CD4-positive, alpha-beta T cell treated with Interleukin-6 for 4 hours (primary cell): ENCODE measurements at regions not wholly inside any gene's neighbourhood (a gene's known extent, or its start where the extent isn't known, plus 50 kb on each side); places are given as distances from the start of the nearest gene placed in this dataset.
"Not testable (repeated sequence)": the region's sequence is repeated elsewhere in the genome, so short reads cannot be mapped to it uniquely, and the experiment has no call there.

Experiments used
- DNase-seq: peaks from one replicate; pipeline ENCODE4 v3.0.0-alpha.2; 2020; ENCODE audit warnings: mixed read lengths

DNA sequence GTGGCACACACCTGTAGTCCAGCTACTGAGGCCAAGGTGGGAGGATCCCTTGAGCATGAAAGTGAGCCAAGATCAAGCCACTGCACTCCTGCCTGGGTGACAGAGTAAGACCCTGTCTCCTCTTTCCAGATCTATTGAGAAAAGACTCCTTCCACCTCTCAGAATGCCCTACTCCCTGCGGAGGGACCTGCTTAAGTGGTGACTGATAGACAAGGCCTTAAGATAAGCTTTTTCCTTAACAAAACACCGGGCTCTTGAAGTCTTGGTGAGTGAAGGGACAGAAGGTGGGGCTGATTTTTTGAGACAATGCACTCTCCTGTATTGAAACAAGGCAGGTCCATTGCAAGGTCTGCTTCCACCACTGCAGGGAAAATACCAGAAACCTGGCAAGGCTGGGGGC lies 338.4 kb upstream of the FRG2C start:
- DNase-seq = no peak

DNA sequence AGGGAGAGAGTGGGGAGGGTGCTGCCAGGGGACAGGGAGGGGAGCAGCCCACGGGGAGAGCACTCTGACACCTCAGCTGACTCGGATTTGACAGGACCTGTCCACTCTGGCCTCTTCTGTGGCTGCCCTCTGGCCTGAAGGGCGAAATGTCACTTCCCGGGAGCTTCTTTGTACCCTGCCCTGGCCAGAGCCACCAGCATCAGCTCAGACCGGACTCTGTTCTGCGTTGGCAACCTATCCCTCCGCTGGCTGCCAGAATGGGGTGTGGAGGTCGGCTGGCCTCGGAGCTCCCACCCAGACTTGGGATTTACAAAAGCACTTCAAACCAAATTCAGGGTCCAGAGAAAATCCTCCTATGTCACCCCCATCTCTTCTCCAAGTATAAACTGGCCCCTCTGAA lies 336.7 kb upstream of the FRG2C start:
- DNase-seq = no peak

DNA sequence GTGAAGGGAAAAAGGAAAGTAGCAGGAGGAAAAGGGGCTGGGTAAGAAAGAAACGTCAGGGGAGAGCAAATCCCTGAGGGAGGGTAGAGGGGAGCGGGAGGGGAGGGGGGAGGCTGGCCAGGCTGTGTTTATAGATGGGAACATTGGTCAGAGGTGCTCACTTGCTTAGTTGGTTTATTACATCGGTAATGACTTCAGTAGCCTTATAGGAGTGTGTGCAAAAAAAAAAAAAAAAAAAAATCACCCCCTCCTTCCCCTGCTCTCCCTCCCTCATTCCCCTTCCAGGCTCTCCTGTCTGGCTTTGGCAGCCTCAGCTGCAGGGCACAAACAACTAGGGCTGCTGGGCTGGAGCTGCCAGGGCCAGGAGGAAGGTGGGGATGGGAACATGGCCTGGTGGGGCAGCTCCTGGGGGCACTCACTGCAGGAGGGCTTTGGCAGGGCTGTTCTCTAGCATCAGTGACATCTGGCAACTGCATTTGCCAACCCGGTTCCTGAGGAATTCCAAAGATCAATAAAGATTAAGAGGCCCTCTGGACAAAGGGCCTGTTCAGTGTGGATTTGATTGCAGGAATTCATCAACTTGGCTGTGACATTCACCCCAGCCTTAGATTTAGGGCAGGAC lies 334.5 kb upstream of the FRG2C start:
- DNase-seq = no peak

DNA sequence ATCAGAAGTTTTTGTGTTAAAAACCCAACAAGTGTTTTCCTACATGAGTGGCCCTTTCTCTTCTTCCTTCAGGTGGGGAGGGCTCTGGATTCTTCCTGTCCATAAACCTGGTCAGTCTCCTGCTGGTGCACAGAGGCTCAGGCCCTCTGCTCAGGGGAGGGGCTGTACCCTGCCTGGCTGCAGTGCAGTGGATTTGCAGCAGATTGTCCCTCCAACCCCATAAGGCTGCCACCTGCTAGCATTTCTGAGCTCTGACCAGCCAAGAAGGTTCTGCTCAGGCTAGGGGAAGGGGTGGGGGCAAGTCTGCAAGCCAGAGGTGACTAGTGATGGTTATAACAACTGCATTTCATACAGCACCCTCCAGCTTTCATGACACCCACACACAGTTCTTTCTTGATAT lies 333.7 kb upstream of the FRG2C start:
- DNase-seq = not testable (repeated sequence)

DNA sequence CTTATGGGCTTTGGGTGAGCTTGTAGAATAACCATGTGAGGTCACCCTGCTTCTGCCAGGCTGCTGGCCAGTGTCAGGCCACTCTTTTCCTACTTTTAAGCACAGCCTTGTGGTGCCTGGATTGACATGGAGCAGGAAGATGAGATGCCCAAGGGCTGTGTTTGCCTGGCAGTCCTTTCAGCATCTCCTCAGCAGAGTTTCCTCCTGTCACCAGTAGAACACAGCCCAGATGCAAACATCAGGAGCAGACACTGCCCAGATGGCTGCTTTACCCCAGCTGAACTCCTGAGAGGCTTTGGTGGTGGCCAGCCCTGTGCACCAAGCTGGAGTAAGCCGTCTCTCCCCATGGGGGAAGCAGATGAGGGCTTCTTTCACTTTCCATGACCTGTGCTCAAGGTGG lies 332.0 kb upstream of the FRG2C start:
- DNase-seq = not testable (repeated sequence)

DNA sequence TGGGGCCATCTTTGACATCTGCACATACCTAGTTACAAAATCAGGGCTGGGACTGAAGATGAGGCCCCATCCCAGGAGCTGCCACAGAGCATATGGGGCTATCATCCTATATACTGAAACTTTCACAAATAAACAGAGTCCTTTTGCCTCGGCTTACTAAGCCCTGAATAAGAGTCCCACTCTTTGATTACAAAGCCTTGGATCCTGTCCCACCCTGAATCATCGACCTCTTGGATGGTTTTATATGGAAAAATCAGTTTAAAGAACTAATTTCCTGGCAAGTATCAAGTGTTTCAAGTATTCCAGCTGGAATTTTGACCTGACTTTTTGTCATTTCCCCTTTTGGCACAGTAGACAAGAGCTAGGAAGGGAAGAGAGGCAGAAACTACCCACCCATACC lies 331.3 kb upstream of the FRG2C start:
- DNase-seq = no peak

DNA sequence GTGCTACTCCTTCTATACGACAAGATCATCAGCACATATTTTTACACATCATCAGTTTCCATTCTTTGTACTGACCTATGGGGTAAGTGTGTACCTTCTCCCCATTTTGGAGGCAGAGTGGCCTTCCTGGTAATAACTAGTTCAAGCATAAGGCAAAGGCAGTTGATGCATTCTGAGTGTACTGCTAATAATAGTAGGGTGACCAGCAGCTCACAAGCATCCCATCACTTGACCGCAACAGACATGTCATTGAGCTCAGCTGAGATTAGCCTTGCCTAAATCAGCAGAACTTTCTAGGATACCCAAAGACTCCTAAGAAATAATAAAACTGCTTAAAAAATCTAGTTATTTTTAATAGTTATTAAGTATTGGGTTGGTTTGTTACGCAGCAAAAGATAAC lies 329.8 kb upstream of the FRG2C start:
- DNase-seq = no peak

DNA sequence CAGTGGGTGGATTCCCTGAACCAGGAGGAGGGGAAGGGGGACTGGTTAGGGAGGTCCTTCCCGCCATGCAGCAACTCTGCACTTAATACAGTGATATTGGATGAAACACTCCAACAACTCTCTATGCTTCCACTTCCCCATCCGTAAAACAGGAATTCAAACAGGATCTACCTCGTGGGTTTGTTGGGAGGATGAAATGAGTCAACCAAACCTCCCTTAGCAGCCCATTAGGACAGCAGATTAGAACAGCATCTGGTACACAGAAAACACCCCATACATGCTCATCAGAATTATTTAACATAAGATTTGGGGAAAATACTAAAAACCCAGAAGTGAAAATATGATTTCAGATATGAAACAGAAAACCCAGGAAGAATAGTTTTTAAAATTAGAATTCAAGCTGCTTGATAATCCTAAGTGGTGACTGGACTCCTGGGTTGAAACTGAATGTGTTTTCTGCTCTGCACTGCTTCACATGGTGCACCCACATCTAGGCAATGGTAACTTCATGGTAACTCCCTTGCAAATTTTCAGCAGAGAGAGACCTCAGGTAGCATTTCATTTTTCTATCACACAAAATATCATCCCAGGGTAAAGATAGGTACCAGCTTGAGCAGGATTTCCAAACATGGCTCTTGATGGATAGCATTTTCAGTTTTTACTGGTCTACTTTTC lies 326.8 kb upstream of the FRG2C start:
- DNase-seq = no peak

DNA sequence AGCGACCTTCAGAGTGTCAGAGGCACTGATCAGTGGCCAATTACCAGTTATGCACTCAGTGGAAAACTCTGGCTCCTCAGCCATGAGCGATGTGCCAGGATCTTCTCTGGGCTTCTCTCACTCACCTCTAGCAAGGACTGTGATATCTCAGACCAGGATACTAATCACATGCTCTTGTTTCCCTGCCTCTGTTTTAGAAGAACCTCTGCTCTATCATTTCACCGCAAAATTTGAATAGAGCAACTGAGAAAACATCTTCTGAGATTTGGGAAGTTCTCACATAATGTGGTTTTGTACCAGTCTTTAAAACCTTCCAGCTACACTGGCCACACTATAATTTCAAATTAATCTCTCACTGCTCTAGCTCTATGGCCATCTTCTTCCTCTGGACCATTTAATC lies 325.8 kb upstream of the FRG2C start:
- DNase-seq = no peak

DNA sequence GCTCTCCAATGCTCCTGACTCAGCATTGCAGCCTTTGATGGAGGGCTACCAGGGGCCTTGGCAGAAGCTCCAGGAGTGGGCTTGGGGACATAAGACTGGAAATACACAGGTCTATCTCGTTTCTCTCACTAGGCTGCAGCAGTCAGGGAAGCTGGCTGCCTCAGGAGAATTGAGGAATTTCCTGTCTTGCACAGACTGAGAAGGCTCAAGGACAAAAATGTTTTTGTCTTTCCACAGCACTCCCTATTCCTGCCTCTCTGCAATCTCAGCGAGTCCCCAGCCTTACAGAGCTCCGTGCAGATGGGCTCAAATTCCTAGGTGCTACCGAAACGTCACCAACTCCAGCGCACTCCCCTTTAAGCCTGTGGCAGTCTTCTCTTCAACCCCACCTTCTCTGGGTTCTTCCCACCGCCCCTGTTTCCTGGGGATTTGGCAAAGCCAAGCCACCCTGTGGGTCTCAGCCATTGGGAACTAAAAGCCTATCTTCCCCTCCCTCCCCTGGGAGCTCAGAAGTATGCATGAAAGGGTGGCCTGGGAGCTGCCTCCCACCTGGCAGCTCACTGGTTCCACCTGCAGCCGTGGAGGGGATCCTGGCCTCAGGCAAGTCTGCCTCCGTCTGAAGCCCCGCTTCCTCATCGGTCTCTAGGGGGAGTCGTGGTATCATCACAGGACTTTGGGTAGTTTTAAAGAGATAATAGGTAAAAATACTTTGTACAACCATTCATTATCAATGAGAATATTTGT lies 322.6 kb upstream of the FRG2C start:
- no peak for DNase-seq

DNA sequence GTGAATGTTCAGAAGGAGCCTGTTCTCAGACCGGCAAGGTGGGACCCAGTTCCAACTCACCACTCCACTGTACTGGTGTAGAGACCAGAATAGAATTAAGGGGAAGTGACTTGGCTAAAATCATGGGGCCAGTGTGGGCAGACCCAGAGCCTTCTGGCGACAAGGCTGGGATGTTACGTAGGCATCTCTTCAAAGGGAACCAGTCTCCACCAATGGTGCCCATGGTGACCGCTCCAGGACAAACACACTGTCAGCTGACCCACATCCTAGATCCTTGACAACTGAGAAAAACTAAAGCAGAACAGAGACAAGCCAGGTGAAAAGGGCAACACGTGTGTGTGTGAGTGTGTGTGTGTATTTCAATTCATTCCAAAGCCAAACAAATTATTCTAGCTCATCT lies 321.7 kb upstream of the FRG2C start:
- DNase-seq = no peak

DNA sequence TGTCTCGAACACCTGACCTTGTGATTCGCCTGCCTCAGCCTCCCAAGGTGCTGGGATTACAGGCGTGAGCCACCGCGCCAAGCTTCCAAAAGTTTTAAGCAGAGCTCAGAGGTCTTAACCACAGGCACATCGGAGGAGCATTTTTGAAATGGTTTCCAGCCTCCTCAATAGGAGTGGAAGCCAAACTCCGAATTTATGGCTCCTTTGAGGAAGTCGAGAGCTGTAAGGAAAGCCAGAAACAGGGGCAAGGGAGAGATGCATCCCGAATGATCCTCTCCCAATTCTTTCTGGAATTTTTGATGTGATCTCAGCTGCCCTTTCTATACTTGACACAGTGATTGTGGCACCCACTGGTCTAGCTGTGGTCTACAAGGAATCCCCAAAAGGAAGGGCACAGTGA lies 313.6 kb upstream of the FRG2C start:
- not testable (repeated sequence) for DNase-seq

DNA sequence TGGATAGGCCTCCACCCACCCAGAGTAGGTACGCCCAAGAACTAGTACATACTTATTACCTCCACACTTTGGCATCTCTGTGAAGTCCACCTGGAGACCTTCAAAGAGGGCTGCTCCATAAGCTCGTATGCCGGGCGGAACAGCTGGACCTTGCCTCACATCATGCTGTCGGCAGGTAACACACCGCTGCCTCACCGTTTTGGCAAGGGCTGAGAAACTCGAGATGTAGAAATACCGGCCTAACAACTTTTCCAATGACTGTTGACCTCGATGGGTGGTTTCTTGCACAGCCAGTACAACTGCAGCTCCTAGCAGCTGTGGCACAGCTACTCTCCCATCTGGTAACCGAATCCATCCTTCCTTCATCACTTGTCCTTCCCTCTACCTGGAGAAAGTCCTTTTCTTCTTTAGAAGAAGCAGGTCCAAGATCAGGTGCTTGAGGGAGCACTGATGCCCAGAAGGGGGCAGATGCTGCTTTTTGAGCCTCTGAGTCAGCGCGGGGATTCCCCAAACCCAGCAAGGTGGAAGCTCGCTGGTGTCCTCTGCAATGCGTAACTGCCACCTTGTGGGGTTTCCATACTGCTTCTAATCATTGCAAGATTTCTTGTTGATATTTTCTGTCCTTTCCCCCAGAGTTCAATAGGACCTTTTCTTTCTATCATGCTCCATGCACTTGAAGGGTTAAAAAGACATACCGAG lies 301.9 kb upstream of the FRG2C start:
- DNase-seq = not testable (repeated sequence)

DNA sequence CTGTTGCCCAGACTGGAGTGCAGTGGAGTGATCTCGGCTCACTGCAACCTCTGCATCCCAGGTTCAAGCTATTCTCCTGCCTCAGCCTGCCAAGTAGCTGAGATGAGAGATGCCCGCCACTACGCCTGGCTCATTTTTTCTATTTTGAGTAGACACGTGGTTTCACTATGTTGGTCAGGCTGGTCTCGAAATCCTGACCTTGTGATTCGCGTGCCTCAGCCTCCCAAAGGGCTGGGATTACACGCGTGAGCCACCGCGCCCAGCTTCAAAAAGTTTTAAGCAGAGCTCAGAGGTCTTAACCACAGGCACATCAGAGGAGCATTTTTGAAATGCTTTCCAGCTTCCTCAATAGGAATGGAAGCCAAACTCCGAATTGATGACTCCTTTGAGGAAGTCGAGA lies 291.2 kb upstream of the FRG2C start:
- not testable (repeated sequence) for DNase-seq

DNA sequence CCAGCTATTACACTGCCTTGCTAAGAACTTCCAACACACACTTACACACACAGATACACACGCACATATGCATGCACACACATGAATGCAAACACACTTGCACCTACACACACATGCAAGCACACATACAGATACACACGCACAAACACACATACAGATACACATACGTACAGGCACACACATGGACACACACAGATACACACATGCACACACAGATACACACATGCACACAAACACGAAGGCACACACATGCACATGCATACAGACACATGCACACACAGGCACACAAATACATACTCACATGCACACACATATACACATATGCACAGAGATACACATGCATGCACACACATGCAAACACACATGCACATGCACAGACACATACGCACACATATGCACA lies 284.3 kb upstream of the FRG2C start:
- not testable (repeated sequence) for DNase-seq

DNA sequence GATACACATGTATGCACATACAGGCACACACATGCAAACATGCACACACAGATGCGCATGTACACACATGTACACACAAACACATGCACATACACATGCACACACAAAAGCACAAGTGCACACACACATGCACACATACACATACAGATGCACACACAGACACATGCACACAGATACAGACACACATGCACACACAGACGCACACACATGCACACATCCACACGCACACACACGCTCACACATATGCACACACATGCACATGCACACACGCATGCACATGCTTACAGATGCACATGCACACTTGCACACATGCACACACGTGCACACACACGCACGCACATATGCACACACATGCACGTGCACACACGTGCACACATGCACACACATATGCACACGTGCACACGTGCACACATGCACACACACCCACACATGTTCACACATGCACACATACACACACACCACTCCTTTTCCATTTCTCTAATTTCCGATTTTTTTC lies 283.8 kb upstream of the FRG2C start:
- DNase-seq = no peak

DNA sequence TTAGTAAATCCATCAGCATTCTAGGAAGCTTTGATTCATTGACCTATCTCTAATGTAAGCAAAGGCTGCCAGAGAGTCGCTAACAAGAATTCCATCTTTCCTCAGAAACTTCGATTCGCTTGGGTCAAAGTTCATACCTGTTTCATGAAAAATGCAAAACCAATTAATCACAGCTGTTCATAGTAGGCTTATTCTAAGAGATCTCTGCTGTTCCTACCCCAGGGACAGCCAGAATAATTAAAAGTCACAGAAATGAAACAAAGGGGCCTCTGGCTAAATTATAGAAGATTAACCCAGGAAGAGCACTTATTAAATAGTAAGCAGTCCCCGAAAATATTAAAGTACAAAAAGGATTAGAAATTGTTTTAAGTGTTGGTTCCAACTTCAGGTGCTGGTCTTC lies 280.1 kb upstream of the FRG2C start:
- DNase-seq = not testable (repeated sequence)

DNA sequence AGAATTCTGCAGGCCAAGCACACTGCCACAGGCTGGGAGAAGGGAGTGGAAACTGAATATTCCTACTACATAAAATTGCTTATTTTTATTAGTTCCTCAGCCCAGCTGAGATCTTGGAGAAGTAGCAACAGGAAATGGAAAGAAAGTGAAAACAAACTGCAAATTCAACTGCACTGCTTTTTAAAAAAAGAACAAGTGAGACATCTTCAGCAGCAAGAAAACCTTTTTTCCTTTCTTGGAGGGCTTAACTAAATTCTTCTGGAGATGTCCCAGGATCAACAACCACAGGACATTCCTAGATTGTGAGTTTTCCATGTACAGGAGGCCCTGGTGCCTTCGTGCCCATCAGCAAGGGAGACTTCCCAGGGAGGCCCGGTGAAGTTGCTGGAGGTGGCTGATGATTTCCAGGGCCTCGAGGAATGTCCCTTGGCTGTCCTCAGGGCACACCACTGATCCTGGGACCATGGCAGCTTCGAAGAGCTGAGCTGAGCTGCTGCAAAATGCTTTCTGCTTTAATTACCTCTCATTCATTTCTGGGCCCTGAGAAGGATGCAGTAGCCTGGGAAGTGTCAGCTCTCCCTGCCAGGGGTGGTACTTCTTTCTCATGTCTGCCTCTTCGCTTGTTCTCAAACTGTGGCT lies 275.5 kb upstream of the FRG2C start:
- DNase-seq = not testable (repeated sequence)

DNA sequence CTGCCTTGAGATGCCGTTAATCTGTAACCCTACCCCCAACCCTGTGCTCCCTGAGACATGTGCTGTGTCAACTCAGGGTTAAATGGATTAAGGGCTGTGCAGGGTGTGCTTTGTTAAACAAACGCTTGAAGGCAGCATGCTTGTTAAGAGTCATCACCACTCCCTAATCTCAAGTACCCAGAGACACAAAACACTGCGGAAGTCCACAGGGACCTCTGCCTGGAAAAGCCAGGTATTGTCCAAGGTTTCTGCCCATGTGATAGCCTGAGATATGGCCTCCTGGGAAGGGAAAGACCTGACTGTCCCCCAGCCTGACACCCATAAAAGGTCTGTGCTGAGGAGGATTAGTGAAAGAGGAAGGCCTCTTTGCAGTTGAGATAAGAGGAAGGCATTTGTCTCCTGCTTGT lies 270.8 kb upstream of the FRG2C start:
- DNase-seq = not testable (repeated sequence)

DNA sequence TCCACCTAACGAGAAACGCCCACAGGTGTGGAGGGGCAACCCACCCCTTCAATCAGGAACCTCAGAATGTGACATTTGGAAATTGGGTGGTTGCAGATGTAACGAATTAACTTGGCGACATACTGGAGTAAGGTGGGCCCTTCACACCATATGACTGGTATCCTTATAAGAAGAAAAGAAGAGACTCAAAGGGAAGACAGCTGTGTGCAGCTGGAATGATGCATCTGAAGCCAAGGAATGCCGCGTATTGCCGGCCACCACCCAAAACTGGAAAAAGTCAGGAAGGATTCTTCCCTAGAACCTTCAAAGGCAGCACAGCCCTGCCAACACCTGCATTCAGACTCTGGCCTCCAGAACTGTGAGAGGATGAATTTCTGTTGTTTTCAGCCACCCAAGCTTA lies 270.0 kb upstream of the FRG2C start:
- not testable (repeated sequence) for DNase-seq

DNA sequence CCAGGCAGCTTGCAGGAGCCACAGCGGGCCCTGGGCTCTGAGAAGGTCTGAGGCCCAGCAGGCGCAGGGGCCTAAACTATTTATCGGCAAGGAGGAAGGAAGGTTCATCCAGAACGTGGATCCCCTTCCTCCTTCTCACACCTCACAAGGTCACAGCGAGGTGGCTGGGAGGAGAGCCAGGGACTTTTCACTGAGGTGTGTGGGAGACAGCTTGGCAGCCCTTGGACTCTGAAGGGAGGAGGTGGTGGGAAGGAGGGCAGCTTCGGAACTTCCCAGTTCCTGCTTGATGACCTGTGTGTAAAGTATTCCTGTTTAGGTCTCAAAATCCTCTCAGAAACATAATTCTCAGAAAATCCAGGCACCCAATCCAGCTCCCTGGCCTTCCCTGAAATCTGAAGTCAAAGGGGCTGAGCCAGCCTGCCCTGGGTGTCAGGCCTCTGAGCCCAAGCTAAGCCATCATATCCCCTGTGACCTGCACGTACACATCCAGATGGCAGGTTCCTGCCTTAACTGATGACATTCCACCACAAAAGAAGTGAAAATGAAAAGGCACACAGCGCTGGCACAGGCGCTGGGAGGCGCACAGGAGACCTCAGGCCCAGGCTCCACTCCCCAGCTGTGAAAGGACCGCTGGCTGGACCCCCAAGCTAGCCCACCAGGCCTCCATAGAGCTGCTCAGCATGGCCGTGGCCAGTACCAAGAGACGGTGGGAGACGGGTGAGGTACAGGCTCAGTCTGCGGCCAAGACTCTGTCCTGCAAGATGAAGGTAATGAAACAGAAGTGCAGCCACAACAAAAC lies 269.4 kb upstream of the FRG2C start:
- not testable (repeated sequence) for DNase-seq
